ENCODE measurements at regions not wholly inside any gene's neighbourhood (a gene's known extent, or its start where the extent isn't known, plus 50 kb on each side); places are given as distances from the start of the nearest gene placed in this dataset.

DNA sequence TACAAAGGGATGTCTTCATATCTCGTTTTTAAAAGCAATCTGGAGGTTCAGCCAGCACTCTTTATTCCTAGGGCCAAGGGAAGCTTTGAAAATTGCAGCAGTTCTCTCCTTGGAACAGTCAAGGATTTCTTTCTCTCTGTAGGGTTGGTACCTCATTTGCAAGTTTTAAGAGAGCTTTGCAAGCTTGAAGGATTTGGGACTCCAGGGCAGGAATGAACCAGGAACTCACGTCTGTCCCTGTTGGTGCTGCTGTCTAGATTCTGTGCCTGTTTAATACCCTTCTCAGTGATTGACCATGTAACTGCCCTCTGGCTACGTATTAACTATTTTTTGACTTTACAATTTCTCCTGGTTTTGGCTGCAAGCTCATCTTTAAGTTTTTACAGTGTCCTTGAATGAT is 262.5 kb upstream of the ST6GAL2 start:
- TF ChIP-seq, protein P1, sequence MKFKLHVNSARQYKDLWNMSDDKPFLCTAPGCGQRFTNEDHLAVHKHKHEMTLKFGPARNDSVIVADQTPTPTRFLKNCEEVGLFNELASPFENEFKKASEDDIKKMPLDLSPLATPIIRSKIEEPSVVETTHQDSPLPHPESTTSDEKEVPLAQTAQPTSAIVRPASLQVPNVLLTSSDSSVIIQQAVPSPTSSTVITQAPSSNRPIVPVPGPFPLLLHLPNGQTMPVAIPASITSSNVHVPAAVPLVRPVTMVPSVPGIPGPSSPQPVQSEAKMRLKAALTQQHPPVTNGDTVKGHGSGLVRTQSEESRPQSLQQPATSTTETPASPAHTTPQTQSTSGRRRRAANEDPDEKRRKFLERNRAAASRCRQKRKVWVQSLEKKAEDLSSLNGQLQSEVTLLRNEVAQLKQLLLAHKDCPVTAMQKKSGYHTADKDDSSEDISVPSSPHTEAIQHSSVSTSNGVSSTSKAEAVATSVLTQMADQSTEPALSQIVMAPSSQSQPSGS (CRISPR knock-in tag; IDR thresholded peaks at IDR 0.05), result no peak
- TF ChIP-seq CBFB (CRISPR knock-in tag; IDR thresholded peaks at IDR 0.05) (no peak), ZNF586 (CRISPR knock-in tag; conservative IDR thresholded peaks at IDR 0.05) (no peak), EZH2 (IDR thresholded peaks at IDR 0.05; ENCODE audit: borderline replicate concordance, low read depth, low read length) (no peak), SUPT5H (IDR thresholded peaks at IDR 0.05) (no peak), SLC30A9 (CRISPR knock-in tag; IDR thresholded peaks at IDR 0.05) (no peak), POLR2AphosphoS5 (IDR thresholded peaks at IDR 0.05; ENCODE audit: control insufficient read depth, insufficient read depth, low read depth, low read length) (no peak), SPI1 (IDR thresholded peaks at IDR 0.05; ENCODE audit: borderline replicate concordance, low read depth, low read length) (no peak)
- TF ChIP-seq, protein P2, sequence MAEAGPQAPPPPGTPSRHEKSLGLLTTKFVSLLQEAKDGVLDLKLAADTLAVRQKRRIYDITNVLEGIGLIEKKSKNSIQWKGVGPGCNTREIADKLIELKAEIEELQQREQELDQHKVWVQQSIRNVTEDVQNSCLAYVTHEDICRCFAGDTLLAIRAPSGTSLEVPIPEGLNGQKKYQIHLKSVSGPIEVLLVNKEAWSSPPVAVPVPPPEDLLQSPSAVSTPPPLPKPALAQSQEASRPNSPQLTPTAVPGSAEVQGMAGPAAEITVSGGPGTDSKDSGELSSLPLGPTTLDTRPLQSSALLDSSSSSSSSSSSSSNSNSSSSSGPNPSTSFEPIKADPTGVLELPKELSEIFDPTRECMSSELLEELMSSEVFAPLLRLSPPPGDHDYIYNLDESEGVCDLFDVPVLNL (CRISPR knock-in tag; IDR thresholded peaks at IDR 0.05; ENCODE audit: low read depth), result no peak

Measured in K562 (cell line).